MV-4-11 (cell line): ENCODE measurements at regions not wholly inside any gene's neighbourhood (a gene's known extent, or its start where the extent isn't known, plus 50 kb on each side); places are given as distances from the start of the nearest gene placed in this dataset.
"Not testable (repeated sequence)": the region's sequence is repeated elsewhere in the genome, so short reads cannot be mapped to it uniquely, and the experiment has no call there.

Source experiments
- DNase-seq: peaks from one replicate; lab custom pipeline; 2025; lab: John Stamatoyannopoulos, UW

DNA sequence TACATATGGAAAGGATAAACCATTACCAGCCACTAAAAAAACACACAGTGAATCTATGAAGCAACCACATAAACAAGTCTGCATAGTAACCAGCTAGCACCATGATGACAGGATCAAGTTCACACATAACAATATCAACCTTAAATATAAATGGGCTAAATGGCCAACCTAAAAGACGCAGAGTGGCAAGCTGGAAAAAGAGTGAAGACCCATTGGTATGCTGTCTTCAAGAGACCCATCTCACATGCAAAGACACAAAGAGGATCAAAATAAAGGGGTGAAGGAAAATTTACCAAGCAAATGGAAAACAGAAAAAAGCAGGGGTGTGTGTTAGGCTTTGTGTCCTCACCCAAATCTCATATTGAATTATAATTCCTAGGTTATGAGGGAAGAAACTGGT, 909.2 kb downstream of the EPHA7 start:
- DNase-seq: no peak

DNA sequence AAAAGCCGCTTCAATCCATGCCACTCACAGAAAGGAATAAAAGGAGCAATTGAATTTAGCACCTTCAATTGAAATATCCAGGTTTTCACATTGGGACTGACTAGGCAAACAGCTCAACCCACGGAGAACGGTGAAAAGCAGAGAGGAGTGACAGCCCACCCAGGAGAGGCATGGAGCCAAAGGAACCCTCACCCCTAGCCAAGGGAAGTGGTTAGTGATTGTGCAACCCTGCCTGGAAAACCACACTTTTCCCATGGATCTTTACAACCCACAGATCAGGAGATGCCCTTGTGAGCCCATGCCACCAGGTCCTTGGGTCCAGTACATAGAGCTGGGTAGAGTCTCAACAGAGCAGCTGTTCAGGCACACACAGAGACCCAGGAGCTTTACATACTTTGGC, 911.8 kb downstream of the EPHA7 start:
- DNase-seq: no peak

DNA sequence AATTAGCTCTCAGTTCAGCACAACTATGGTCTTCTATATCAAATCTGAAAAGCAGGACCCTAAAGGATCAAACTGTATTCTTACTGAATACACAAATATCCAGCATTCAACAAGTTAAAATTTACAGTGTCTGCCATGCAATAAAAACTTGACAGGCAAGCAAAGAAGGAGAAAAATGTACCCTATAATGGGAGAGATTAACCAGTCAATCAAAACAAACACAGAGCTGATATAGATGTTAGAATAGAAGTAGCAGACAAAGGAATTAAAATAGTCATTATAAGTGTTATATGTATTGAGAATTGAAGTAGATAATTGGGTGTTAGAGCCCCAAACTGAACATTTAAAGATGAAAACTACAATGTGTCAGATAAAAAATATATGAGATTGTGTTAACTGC, 914.9 kb downstream of the EPHA7 start:
- no peak for DNase-seq

DNA sequence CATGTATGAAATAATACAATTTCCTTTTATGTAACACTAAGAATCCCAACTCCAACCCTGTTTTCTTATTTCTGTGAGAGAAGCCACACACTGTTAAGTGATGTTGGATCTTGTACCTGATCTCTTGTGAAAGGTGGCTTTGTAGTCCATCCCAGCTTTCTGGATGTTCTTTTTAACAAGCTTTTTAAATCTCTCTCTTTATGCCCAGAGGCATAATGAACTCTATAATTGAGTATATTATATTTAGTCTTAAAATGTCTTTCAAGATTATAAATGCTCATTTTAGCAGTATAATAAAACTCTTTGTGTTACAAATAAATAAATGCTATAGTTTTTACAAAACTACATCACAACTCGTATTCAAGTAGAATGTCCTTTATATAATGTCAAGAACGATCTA, 922.1 kb downstream of the EPHA7 start:
- no peak for DNase-seq

DNA sequence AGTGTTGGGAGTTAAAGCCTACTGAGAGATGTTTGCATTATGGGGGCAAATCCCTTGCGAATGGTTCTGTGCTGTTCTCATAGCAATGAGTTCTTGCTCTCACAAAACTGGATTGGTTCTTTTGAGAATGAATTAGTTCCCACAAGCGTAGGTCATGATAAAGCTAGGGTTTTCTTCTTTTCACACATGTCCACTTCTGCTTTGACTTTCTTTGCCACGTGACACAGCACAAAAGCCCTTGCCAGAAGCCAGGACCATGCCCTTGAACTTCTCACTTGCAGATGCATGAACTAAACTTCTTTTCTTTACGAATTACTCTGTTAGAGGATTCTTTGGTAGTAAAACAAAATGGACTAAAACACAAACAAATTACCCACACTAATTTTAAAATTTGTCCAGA, 922.8 kb downstream of the EPHA7 start:
- no peak for DNase-seq

- DNase-seq: no peak
Observed at GRCh38 chr6:92495242-92495641, 924.1 kb downstream of the EPHA7 start.

GRCh38 chr6:92485487-92485886, 933.9 kb downstream of the EPHA7 start:
- no peak for DNase-seq

DNA sequence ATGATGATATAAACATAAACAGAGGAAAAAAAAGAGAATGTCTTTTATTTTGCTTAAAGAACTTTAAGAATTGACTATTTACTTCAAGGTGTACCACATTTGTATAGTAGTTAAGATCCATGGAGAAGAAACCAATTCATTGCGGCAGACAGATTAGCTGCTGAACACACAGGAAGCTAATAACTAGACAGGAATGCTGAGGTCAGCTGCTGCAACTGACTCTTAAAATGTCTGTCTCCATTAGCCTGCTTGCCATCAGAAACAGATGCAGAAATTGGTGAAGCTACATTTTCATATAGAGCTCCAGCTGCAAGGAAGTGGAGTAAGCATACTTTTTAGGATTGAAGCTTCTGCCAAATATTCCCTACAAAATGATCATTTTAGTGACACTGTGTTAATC, 939.5 kb downstream of the EPHA7 start:
- DNase-seq: no peak

GRCh38 chr6:92473056-92473455, 946.3 kb downstream of the EPHA7 start:
- no peak for DNase-seq

GRCh38 chr6:92469186-92469828, 950.1 kb downstream of the EPHA7 start:
- no peak for DNase-seq

GRCh38 chr6:92468066-92468465, 951.3 kb downstream of the EPHA7 start:
- DNase-seq: no peak

DNA sequence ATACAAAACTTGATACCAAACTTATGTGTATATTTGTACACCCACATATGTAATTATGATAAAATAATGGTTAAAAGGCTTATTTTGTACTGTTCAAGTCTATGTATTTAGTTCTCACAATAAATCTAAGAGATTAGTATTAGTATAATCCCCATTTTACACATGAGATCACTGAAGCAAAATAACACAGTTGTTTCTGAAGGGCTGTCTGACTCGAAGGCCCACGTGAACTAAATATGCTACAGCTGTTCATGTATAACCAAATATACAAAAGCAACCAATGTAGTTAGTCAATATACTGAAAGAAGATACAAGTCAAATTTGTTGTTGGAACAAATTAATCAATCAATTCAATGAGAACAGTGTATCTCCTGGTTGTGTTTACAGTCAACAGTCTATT, 959.2 kb downstream of the EPHA7 start:
- DNase-seq: no peak

DNA sequence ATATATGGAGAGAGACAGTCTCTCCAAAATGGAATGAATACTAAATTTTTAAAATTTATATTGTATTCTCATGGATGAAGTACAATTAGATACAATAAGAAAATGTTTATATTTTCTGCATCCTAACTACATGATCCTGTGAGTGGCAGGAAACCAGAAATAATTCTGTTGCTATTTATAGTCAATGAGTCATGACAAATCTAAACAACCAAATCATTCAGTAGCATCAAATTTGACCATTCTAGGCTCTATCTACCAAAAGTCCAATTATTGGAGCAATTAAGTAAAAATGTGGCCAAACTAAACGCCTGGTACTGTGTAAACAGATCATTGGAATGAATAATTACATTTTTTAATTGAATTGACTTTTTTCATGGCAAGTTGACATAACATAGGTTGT, 959.8 kb downstream of the EPHA7 start:
- DNase-seq: no peak

DNA sequence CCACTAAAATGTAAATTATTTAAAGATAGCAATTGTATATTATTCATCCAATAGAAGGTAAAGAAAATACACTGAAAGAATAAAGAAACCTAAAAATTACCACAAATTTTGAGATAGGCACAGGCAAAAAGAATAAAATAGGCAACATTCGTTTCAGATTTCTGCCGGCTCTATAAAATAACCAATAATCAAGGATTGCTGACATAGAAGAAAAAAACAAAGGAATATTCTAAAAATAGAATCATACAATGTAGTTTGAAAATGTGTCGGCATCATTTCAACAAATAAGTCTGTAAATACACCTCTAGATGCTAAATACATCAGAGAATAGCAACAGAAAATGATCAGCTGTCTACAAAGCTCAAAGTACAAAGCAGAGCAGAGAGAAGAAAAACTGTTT, 973.3 kb downstream of the EPHA7 start:
- DNase-seq: no peak

DNA sequence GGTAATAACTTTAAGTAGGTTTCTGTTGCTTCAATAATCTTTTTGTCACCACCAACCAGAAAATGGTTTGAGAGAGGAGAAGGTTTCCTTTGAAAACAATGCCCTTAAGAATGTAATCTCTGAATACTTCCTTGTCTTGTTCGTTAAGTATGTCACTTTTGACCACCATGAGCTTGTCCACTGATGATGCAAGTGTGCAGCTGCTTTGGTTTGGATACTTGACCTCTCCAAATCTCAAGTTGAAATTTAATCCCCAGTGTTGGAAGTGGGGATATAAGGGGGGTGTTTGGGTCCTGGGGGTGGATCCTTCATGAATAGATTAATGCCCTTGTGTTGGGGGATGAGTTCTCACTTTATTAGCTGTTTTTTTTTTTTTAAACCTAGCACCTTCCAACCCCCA, 985.4 kb downstream of the EPHA7 start:
- no peak for DNase-seq

- no peak for DNase-seq
Observed at GRCh38 chr6:92431502-92431901, 987.9 kb downstream of the EPHA7 start.

- no peak for DNase-seq
Observed at GRCh38 chr6:92428448-92428847, 990.9 kb downstream of the EPHA7 start.

DNA sequence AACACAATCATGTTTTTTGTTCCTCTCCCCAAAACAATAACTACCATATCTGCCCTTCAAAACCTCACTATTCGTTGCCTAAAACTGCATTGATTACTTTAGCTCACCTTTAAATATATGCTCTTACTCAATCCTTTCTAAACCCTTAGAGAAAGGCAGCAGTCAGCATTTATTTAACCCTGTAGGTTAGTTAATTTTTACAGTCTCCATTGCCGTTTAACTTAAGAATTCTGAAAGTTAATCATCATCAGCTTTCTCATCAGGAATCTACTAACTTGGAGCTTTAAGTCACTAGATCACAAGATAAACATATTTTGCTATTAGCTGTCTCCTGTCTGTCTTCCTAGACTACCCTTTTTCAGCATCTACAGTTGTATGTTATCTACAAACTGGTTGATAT, 991.9 kb downstream of the EPHA7 start:
- DNase-seq: no peak

- no peak for DNase-seq
Observed at GRCh38 chr6:92415656-92416055, 1003.7 kb downstream of the EPHA7 start.

DNA sequence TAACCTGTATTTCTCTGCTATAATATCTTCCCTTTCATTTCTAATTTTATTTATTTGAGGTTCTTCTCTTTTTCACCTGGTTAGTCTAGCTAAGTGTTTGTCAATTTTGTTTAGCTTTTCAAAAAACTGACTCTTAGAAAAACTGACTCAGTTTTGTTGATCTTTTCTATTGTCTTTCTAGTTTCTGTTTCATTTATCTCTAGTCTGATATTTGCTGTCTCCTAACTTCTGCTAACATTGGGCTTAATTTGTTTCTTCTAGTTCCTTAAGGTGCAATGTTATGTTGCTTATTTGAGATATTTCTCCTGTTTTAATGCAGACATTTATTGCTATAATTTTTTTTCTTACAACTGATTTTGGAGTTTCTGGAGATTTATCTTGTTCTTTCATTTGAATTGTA, 1011.0 kb downstream of the EPHA7 start:
- DNase-seq: no peak

GRCh38 chr6:92404281-92404680, 1015.1 kb downstream of the EPHA7 start:
- no peak for DNase-seq

DNA sequence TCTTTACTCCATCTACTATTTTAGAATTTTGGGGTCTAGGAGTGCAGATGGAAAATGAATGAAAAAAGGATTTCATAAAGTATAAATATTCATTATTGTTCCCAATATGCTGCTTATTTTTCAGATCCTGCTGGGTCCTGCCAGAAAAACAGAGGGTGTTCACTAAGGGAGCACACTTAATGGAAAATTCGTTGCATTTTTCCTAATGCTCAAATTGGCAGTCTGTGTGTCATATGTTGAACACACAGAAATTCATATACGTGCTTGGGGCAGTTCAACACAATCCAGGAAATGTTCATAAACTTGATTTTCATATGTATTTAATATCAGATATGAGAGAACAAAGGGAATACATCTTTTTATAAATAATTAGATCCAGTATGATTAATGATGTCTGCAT, 1019.4 kb downstream of the EPHA7 start:
- DNase-seq: no peak

DNA sequence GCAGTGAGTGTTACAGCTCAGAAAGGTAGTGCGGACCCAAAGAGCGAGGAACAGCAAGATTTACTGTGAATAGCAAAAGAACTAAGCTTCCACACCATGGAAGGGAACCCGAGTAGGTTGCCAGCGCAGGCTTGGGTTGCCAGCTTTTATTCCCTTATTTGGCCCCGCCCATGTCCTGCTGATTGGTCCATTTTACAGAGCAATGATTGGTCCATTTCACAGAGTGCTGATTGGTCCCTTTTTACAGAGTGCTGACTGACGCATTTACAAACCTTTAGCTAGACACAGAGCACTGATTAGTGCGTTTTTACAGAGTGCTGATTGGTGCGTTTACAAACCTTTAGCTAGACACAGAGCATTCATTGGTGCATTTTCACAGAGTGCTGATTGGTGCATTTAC, 1030.7 kb downstream of the EPHA7 start:
- not testable (repeated sequence) for DNase-seq

- DNase-seq: no peak
Observed at GRCh38 chr6:92380803-92381601, 1038.4 kb downstream of the EPHA7 start.
